ENCODE measurements at regions not wholly inside any gene's neighbourhood (a gene's known extent, or its start where the extent isn't known, plus 50 kb on each side); places are given as distances from the start of the nearest gene placed in this dataset.

- DNase-seq (ENCODE audit: low read depth in 2 of 2): no peak
Observed at GRCh38 chr13:73937441-73937840, 196.8 kb downstream of the KLF12 start.

- DNase-seq (ENCODE audit: low read depth in 2 of 2): no peak
Observed at GRCh38 chr13:73935991-73936390, 198.2 kb downstream of the KLF12 start.

DNA sequence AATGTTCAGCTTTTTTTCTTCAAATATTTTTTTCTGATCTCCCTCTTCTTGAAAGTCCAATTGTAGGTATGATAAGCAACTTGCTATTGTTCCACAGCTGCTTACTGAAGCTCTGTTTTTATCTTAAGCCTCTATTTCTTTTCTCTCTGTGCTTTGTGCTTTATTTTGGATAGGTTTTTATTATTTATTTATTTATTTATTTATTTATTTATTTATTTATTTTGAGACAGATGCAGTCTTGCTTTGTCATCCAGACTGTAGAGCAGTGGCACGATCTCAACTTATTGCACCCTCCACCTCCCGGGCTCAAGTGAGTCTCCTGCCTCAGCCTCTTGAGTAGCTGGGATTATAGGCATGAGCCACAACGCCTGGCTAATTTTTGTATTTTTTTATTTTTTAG, 199.4 kb downstream of the KLF12 start:
- no peak for DNase-seq (ENCODE audit: low read depth in 2 of 2)

DNA sequence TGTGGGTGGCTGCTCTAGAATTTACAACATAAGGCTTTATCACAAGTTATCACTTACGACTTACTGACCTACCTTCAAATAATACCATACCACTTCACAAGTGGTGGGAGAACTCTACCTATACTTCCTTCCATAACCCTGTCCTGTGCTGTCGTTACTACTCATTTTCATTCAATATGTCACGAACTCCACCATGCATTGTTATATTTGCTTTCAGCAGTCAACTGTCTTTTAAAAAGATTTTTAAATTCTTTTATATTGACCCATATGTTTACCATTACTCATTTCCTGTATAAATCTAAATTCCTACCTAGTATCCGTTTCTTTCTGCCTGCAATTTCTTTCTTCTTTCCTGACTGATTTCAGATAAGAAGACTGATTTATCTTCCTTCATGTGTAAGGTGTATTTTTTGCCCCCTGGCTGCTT, 200.0 kb downstream of the KLF12 start:
- DNase-seq (ENCODE audit: low read depth in 2 of 2): no peak

- DNase-seq (ENCODE audit: low read depth in 2 of 2): no peak
Observed at GRCh38 chr13:73933795-73934194, 200.4 kb downstream of the KLF12 start.

DNA sequence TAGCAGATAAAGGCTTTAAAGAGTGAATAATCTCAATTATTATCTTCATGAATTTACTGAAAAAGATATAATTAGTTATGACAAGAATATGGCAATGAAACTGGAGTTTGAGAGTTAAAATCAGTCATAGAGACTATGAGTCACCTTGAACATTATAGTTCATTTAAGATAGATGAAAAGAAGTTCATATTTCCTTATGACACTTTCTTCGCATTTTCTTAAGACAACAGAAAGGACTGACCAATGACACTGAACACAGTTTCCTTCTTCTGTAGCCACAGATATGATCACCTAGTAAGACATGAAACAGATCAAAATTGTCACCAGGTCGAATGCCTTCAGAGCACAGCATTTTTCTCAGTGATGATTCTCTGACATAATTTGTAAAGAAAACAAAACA, 202.1 kb downstream of the KLF12 start:
- DNase-seq (ENCODE audit: low read depth in 2 of 2): no peak

DNA sequence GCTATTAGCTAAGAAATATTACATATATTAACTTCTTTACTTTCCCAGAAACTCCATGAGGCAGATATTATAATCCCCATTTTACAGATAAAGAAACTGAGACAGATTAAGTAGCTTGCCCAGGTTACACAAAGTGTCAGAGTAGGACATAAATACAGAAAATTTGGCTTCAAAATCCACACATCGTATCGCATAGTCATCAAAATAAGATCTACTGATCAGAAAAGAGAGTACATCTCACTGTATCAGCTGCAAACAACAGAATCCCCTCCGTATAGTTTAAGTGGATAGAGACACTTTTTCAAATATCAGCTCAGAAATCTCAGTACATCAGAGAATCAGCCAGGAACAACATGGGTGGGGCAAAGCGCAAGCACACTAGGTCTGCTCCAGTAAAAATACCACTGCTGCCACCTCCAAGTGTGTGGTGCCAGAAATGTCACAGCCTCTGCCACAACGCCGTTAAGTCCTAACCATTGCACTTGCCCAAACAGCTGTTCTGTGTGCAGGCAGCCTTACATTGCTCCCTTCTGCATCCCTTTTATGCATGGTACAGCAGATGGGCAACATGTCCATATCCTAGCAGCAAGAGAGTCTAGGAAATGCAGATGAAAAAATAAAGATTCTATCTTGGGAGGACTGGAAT, 204.8 kb downstream of the KLF12 start:
- DNase-seq (ENCODE audit: low read depth in 2 of 2): no peak

DNA sequence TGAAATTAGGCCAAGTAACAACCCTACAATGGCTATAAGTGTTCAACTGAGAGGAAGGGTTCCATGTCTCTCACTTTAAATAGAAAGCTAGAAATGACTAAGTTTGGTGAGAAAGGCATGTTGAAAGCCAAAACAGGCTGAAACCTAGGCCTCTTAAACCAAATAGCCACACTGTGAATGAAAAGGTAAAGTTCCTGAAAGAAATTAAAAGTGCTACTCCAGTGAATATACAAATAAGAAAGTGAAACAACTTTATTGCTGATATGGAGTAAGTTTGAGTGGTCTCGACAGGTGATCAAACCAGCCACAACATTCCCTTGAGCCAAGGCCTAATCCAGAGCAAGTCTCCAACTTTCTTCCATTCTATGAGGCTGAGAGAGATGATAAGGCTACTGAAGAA, 209.6 kb downstream of the KLF12 start:
- DNase-seq (ENCODE audit: low read depth in 2 of 2): no peak

DNA sequence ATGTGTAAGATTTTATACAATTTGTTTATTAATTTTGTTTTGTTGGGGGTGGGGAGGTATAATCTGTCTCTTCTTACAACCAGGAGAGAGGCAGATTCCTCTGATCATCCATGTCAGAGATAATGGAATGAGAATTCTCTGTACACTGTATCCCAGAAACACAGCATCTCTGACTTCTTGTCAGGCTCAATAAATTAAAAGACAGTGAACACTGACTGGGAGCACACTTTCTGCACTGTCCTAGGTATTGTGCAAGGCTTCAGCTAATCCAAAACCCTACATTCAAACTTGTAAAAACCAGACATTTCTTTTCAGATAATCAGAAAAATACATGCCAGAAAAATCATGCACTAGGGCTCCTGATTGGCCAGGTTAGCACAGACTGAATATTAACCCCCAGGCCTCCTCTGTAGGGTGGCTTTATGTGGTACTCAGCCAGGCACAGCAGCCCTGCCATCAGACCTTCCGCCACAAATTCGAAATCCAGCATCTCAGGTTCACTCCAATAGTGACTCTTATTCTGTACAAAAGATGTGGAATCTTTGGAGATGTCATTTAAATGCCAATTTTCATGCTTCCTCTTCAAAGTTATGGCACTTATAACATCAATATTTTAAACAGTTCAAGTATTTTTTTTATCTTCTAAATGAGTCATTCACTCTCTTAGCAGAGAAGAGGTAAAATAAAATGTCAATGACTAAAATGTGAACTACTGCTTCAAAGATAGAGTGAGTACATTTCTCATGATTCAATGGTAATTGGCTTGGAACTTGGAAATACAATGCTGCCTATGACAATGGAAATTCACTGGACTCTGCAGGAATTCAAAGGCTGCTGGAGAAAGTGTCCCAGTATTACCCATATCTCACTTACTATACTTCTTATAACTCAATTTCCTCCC, 211.5 kb downstream of the KLF12 start:
- DNase-seq (ENCODE audit: low read depth in 2 of 2): no peak

- no peak for DNase-seq (ENCODE audit: low read depth in 2 of 2)
Observed at GRCh38 chr13:73918691-73919090, 215.5 kb downstream of the KLF12 start.

DNA sequence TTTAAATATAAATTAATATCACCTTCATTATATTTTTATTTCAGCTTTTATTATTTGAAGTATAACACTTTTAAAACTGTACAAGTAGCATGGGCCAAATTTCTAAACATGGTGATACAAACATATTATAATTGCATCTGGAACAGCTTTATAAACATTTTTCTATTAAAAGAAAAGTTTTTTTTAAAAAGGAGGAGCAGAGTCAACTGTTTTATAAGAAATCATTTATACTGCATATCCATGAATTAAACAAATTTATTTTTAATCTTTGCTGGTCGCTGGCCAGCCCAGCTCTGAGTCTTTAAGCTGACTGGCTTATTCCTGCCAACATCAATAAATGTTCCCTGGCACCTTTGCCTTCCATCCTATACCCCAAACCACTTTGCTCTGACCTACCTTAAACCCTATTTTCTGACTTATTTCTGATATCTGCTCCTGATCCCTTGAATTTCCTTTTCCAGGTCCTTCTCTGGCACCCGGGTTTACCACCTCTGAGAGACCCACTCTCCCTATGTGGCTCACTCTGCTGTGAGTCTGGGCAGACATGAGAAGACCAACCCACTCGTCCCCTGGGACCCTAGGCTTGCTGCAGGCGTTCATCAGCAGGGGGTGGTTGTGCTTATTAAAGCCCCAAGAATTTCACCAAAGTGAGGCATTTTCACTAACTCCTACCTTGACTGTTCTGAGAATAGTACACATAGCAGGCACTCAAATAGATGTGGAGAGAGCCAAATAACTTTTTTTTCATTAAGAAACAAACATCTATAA, 220.3 kb downstream of the KLF12 start:
- DNase-seq (ENCODE audit: low read depth in 2 of 2): no peak

- no peak for DNase-seq (ENCODE audit: low read depth in 2 of 2)
Observed at GRCh38 chr13:73913079-73913740, 221.0 kb downstream of the KLF12 start.

DNA sequence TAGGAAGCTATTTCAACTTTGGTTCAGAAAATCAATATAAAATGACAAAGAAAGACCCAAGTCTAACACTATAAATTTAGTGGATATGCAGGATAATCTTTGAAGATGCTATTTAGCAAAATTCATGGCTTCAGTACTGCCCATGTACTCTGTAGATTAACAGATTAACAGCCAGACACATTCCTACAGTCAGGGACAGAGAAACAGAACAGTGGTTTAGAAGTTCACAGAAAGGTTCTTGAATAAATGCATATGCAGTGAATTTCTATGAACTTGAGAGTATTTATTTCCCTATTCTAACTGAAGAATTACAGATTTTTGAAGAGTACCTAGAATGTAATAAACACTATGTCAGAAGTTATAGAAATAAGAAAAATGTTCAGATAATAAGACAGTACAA, 222.8 kb downstream of the KLF12 start:
- DNase-seq (ENCODE audit: low read depth in 2 of 2): no peak

DNA sequence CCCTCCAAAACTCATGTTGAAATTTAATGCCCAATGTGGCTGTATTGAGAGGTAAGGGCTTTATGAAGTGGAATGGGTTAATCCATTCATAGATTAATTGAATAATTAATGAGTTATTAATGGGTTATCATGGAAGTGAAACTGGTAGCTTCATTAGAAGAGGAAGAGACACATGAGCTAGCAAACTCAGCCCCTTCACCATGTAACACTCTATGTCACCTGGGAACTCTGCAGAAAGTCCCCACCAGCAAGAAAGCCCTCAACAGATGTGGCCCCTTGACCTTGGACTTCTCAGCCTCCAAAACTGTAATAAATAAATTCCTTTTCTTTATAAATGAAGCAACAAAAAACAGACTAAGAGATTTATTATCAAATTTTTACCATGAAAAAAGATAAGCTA, 223.5 kb downstream of the KLF12 start:
- DNase-seq (ENCODE audit: low read depth in 2 of 2): no peak

DNA sequence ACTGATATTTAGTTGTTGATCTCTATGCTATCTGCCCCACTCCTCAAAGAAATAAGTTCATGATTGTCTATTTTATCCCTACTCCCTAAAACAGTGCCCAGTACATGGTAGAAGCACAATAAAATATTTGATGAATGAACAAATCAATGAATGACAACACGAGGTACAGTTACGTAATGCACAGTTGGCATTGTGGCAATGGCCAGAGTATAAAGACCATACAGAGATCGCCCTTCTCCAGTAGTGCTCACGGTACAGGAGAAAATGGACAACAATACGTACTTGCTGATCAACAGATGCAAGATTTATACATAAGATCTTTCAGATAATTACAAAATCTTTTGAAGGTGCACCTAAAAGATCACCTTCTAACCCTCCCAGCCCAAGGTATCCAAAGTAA, 225.4 kb downstream of the KLF12 start:
- no peak for DNase-seq (ENCODE audit: low read depth in 2 of 2)

- no peak for DNase-seq (ENCODE audit: low read depth in 2 of 2)
Observed at GRCh38 chr13:73904625-73905024, 229.6 kb downstream of the KLF12 start.

GRCh38 chr13:73903561-73903960, 230.6 kb downstream of the KLF12 start:
- no peak for DNase-seq (ENCODE audit: low read depth in 2 of 2)

- DNase-seq (ENCODE audit: low read depth in 2 of 2): no peak
Observed at GRCh38 chr13:73902847-73903246, 231.4 kb downstream of the KLF12 start.

GRCh38 chr13:73902296-73902695, 231.9 kb downstream of the KLF12 start:
- DNase-seq (ENCODE audit: low read depth in 2 of 2): no peak

DNA sequence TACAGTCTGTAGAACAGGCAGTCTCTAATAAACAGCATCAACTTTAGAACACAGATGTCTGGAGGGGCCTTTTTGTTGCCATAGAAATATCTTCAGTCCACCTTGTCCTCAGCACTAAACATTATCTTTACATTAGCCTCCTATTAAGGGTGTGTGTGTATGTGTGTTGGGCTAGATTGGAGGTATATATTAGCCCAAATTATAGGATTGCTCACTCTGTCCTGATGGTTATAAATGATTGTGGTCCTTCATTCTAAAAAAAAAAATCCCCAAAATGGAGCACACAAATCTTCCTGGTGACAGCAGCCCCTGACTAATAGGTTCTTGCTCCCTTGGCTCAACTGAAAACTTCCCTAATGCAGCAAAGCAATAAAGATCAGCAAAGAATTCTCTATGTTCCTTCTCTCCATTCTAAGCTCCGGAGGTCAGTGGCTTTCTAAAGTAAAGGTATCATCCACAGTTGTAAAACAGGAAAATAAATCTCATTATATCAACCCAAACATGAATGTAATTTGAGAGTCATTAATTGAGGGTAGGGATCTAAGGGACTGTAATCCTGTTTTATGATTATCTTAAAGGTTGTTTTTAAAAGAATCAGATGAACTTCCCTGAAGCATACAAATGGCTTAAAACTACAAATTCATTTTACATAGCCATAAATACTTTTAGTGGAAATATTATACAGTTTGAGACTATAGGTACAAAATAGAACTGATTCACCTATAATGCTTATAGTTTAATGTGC, 232.7 kb downstream of the KLF12 start:
- no peak for DNase-seq (ENCODE audit: low read depth in 2 of 2)

GRCh38 chr13:73900591-73900990, 233.6 kb downstream of the KLF12 start:
- no peak for DNase-seq (ENCODE audit: low read depth in 2 of 2)

All from activated CD8-positive, alpha-beta memory T cell treated with anti-CD3 and anti-CD28 coated beads for 4 hours (primary cell).